GM04503 (cell line): ENCODE measurements at regions not wholly inside any gene's neighbourhood (a gene's known extent, or its start where the extent isn't known, plus 50 kb on each side); places are given as distances from the start of the nearest gene placed in this dataset.

Experiments
- DNase-seq: peaks from one replicate; pipeline ENCODE4 v3.0.0-alpha.2; 2012; ENCODE audit warnings: low read depth

- DNase-seq = no peak
These were observed 89.1 kb downstream of the BBS10 start for GRCh38 chr12:76259106-76259505.

- no peak for DNase-seq
These were observed 91.3 kb downstream of the BBS10 start for GRCh38 chr12:76256904-76257303.

DNA sequence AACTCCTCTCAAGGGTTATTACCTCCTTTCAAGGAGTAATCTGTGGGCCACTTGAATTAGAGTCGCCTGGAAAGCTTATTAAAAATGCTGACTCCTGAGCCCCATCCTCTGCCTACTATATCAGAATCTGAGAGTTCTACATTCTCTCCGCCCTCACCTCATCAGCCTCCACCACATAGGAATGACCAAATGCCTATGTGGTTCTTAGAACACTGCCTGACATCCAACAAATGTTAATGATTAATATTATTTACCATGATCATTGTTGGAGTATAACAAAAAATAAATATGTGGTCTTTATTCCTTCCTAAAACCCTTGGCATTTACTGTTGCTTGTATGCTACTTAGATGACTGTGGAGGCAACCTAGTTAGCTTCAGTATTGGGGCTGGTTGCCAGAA, 91.9 kb downstream of the BBS10 start:
- no peak for DNase-seq

DNA sequence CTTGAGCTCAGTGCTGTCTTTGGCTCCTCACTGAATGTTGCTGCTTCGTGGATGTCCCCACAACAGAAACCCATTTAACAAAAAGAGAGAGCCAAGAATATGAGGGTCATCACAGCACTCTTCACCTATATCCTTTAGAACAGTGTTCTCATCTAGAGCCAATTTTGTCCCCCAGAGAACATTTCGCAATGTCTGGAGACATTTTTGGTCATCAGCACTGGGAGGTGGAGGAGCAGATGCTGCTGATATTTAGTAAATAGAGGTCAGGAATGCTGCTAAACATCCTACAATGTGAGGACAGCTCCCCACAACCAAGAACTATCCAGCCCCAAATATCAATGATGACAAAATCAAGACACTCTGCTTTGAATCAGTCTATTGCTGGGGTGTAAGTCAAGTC, 92.5 kb downstream of the BBS10 start:
- no peak for DNase-seq

GRCh38 chr12:76255281-76255680, 92.9 kb downstream of the BBS10 start:
- DNase-seq = no peak

DNA sequence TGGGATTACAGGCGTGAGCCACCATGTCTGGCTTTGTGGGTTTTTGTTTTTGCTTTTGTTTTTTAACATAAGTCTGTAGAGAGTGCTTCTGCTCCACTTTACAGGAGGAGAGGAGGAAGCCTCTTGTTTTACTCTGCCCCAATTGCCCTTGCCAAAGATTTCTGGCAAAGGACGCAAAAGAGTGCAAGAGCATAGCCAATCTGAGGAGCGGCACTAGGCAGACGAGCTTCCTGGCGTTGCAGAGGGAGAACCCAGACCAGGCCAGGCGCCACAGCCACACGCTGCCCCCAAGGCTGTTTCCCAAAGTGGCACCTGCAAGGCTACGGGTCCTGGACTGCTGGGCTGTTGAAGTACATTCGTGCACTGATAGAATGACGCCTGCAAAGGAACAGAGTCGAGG, 96.2 kb downstream of the BBS10 start:
- DNase-seq = no peak

DNA sequence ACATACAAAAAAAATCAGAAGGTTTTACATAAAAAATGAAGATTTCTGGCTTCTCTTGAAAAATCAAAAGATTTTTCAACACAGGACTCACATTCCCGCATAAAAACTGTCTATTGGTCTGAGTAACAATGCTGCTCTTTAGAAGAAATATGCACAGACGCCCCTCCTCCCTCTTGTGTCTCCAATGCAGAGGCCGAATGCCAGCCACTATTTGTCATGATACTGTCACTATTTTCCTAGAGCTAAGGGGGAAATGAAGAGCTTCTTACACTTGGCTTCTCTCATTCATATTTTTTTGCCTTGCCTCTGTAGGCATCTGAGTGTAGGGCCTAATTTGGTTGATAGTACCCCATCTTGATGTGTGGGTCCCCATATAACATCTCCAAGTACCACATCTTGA, 98.0 kb downstream of the BBS10 start:
- DNase-seq = no peak

DNA sequence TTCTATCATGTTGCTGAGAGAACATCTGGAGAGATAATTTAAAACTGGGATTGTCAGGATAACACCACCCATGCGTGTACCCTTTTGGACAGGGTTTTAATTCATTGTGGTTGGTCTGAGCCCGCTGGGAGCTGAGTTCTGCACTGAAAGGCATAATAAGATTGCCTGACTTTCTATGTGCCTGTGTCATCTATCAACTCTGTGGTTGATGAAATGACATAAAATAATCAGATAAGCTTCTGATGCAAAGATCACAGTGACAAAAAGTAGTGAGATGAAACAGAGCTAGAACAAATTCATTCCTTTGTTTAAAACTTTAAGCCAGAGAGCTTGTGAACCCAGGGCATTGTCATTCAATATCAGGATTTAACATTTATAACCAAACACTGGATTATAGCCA, 98.7 kb downstream of the BBS10 start:
- no peak for DNase-seq

DNA sequence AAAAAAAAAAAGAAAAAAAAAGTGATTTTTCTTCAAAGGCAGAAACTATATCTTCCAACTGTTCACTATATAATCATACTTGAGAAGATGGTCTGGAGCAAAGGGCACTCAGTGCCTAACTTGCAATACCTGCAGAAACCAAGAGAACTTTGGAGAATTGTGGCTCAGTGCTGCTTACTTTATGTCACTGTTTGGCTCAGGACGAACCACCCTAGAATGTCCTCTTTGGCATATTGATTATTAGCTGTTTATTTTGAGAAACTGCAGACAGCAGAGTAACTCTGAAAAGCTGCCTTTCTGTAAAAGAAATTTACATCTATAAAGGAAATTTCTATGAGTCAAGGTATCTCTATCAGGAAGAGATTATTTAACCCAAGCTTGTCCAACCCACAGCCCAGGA, 100.2 kb downstream of the BBS10 start:
- DNase-seq = no peak

DNA sequence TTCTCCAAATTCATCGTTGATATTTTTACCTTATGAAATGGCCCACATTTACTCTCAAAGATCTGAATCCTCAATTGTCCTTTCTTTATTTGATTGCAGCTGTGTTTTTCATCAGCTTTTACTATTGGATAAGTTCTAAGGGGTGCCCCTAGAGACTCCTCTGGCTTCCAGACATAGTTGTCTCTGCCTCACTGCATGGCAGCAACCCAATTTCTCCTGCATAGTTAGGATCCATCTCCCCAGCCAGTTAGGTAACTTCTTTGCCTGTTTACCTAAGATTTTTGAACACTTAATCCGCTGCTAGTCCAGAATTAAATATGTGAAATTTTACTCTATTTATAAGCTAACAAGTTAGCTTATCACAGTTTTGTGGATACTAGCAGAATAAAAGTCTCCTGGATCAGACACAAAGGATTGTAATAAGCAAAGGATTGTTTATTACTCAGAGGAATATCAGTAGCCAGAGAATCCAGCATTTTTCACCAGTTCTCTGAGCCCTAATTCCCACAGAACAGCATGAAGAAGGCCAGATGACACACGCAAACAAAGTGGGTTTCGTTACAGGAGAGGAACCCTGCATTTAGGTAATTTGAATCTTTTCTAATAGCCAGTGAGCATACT, 101.1 kb downstream of the BBS10 start:
- DNase-seq = no peak

DNA sequence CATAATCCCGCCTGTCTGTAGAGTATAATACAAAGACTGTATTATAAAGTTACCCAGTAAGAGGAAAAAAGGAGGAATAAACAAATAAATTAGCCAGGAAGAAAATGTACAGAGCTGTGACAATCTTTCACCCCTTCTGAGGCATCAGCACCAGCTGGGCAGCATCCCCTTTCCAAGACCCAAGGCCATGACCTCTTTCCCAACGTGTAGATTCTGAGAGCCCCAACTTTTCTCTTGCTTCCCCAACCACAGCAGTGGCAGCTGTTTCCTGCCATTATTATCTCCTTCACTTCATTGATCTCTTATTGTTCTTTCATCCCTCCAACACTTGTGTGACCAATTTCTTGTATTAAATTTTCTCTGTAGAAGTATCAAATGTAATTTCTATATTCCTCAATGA, 101.6 kb downstream of the BBS10 start:
- DNase-seq = no peak

DNA sequence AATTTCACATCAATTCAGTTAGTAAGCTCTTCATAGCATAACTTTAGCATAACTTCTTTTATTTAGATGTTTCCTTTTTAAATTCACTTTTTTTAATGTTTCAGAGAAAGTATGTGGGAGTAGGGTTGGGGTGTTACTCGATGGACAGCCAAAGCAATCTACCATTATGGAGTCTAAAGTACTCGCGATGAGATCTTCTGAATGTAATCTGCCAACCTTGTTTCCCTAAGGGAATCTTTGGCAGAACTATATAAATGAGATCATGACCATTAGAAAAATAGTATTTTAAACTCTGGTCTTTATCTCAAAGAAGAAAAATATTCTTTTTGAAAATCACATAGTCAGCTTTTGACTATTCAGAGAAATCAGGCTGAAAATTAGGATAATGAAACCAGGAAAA, 103.9 kb downstream of the BBS10 start:
- no peak for DNase-seq

GRCh38 chr12:76242813-76243550, 105.2 kb downstream of the BBS10 start:
- no peak for DNase-seq

GRCh38 chr12:76241371-76241770, 106.8 kb downstream of the BBS10 start:
- no peak for DNase-seq

GRCh38 chr12:76240281-76240680, 107.9 kb downstream of the BBS10 start:
- DNase-seq = no peak

- no peak for DNase-seq
These were observed 109.5 kb downstream of the BBS10 start for GRCh38 chr12:76238688-76239087.

GRCh38 chr12:76237086-76237701, 111.0 kb downstream of the BBS10 start:
- DNase-seq = no peak

GRCh38 chr12:76236640-76237039, 111.6 kb downstream of the BBS10 start:
- DNase-seq = no peak

DNA sequence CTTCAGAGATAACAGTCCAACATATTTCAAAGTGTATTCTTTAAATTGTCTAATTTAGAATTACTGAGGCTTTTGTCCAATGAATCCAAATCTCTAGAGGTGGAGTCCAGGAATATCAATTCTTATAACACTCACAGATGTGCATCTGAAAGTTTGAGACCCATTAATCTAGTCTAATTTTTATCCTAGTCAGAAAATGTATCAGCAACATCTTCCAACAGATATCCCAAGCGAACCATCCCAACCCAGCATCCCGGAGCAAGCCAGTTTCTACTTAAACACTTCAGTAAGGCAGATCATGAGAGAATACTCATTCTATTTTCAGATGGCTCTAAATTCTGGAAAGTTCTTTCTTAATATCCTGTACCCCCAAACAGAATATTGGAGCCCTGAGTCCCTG, 113.5 kb downstream of the BBS10 start:
- no peak for DNase-seq

- DNase-seq = no peak
These were observed 116.2 kb downstream of the BBS10 start for GRCh38 chr12:76232013-76232412.

- no peak for DNase-seq
These were observed 121.3 kb downstream of the BBS10 start for GRCh38 chr12:76226956-76227355.

DNA sequence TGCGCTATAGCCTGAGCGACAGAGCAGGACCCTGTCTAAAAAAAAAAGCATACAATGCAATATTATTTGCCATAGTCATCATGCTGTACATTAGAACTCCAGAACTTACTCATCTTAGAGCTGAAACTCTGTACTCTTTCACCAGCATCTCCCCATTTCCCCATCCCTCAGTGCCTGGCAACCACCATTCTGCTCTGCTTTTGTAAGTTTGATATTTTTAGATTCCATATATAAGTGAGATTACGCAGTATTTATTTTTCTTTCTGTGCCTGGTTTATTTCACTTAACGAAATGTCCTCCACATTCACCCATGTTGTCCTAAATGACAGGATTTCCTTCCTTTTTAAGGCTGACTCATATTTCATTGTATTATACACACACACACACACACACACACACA, 121.8 kb downstream of the BBS10 start:
- DNase-seq = no peak

DNA sequence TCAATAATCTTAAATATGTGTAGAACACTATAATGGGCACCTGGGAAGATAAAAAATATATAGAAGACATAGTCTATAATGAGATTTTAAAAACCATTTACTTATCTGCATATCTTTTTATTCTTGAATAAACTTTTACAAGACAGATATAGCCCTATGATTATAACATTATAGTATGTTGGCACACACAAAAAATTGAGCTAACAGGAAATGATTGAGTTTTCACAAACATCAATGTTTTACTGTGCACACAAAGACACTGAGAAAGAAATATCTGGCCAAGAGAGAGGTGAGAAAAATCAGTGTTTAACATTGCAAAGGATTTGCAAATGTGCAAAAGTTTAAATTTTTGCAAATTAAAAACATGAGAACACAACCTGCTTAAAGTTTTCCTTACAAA, 124.3 kb downstream of the BBS10 start:
- DNase-seq = no peak

DNA sequence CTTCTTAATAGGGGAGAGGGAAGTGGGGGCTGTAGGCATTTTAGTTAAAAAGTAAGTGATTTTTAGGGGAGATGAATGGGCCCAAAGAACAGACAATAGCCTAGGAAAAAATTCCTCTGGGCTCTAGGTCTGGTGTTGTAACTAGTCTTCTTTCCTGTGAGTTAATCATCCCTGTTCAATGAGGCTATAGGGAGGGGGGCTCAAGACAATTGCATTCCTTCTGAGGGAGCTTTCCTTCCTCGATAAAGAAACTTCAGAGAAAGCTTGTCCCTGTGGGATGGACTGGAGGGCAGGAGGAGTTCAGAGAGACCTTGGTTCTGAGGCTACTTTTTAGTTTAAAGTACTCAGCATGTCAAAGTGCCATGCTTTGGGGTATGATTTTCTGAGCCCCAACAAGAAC, 127.2 kb downstream of the BBS10 start:
- DNase-seq = no peak
